ENCODE measurements at regions not wholly inside any gene's neighbourhood (a gene's known extent, or its start where the extent isn't known, plus 50 kb on each side); places are given as distances from the start of the nearest gene placed in this dataset.

DNA sequence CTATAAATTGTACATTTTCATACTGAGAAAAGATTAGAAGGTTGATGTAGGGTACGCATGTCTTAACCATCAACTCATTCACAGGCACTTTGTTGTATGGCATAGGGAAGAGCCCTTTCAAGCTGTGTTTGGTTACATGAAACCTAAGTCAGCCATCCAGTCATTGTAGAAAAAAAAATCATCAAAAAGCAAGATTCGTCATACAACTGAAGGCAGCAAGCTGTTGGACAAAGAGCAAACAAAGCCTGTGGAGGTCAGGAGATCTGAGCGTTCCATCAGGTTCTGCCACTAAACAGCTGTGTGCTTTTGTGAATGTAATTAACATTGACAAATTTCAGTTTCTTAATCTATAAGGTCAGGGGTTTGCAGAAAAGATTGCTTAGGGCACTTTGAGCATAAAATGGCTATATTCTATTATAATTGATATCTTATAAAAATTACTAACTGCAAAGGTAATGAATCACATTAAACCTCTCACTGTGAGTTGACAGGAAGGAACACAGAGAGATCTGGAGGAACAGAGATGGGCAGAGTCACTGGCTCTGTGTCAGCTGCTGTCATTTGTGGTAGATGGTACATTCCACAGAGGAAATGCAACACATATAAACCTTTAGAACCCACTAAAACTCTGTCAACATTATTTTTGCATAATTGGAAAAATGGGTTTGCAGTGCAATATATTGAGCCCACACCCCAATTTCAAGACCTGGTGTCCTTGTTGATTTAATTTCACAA, 66.3 kb upstream of the MYOCD start:
- Histone ChIP-seq H3K27ac (replicated peaks) (no peak overlapping the region), H3K36me3 (no peaks in the 10 kb centered on the region), H3K27me3 (ENCODE audit: low read depth) (no peaks in the 10 kb centered on the region), H3K9me3 (replicated peaks) (no peaks in the 10 kb centered on the region), H3K4me1 (no peaks in the 10 kb centered on the region), H3K4me3 (no peak overlapping the region)
- DNase-seq: no peak
- TF ChIP-seq, protein P1, sequence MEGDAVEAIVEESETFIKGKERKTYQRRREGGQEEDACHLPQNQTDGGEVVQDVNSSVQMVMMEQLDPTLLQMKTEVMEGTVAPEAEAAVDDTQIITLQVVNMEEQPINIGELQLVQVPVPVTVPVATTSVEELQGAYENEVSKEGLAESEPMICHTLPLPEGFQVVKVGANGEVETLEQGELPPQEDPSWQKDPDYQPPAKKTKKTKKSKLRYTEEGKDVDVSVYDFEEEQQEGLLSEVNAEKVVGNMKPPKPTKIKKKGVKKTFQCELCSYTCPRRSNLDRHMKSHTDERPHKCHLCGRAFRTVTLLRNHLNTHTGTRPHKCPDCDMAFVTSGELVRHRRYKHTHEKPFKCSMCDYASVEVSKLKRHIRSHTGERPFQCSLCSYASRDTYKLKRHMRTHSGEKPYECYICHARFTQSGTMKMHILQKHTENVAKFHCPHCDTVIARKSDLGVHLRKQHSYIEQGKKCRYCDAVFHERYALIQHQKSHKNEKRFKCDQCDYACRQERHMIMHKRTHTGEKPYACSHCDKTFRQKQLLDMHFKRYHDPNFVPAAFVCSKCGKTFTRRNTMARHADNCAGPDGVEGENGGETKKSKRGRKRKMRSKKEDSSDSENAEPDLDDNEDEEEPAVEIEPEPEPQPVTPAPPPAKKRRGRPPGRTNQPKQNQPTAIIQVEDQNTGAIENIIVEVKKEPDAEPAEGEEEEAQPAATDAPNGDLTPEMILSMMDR (IDR thresholded peaks at IDR 0.05; ENCODE audit: borderline replicate concordance): no peak
- intact Hi-C loops (cut with micrococcal nuclease): no loop called here

GRCh38 chr17:12600349-12600748, 65.3 kb upstream of the MYOCD start:
- Histone ChIP-seq H3K27ac (replicated peaks) (no peak overlapping the region), H3K9me3 (replicated peaks) (no peaks in the 10 kb centered on the region), H3K4me3 (no peak overlapping the region), H3K4me1 (no peaks in the 10 kb centered on the region), H3K27me3 (ENCODE audit: low read depth) (no peaks in the 10 kb centered on the region), H3K36me3 (no peaks in the 10 kb centered on the region)
- intact Hi-C loops (cut with micrococcal nuclease): no loop called here
- no peak for DNase-seq
- TF ChIP-seq, protein P1 (IDR thresholded peaks at IDR 0.05; ENCODE audit: borderline replicate concordance): no peak

GRCh38 chr17:12603566-12603965, 62.1 kb upstream of the MYOCD start:
- intact Hi-C loops (cut with micrococcal nuclease): no loop called here
- TF ChIP-seq, protein P1 (IDR thresholded peaks at IDR 0.05; ENCODE audit: borderline replicate concordance): no peak
- DNase-seq: no peak

DNA sequence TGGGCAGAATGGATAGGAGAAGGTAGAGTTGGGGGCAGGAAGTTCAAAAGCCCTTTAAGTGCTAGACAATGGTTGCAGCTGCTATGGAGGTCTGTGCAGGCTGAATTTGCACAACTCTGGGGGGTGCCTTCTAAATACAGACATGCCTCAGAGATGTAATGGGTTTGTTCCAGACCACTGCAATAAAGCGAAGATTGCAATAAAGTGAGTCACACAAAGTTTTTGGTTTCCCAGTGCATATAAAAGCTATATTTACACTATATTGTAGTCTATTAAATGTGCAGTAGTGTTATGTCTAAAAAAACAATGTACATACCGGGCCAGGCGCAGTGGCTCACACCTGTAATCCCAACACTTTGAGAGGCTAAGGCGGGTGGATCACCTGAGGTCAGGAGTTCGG, 60.5 kb upstream of the MYOCD start:
- intact Hi-C loops (cut with micrococcal nuclease): no loop called here
- TF ChIP-seq, protein P1 (IDR thresholded peaks at IDR 0.05; ENCODE audit: borderline replicate concordance): no peak

More at GRCh38 chr17:12603566-12603965, 62.1 kb upstream of the MYOCD start:
- no peak overlapping the region for H3K4me3 ChIP-seq
- H3K27ac ChIP-seq (replicated peaks): no peak overlapping the region
- no peaks in the 10 kb centered on the region for H3K27me3 ChIP-seq (ENCODE audit: low read depth)
- H3K9me3 ChIP-seq (replicated peaks): no peaks in the 10 kb centered on the region
- no peaks in the 10 kb centered on the region for H3K4me1 ChIP-seq
- H3K36me3 ChIP-seq: no peaks in the 10 kb centered on the region

GRCh38 chr17:12613566-12613965, 52.1 kb upstream of the MYOCD start:
- intact Hi-C loops (cut with micrococcal nuclease): no loop called here

More for the DNA sequence above, 60.5 kb upstream of the MYOCD start:
- DNase-seq: no peak
- Histone ChIP-seq H3K27ac (replicated peaks) (no peak overlapping the region), H3K36me3 (no peaks in the 10 kb centered on the region), H3K4me1 (no peaks in the 10 kb centered on the region), H3K27me3 (ENCODE audit: low read depth) (no peaks in the 10 kb centered on the region), H3K9me3 (replicated peaks) (no peaks in the 10 kb centered on the region), H3K4me3 (no peak overlapping the region)

More at GRCh38 chr17:12613566-12613965, 52.1 kb upstream of the MYOCD start:
- TF ChIP-seq, protein P1 (IDR thresholded peaks at IDR 0.05; ENCODE audit: borderline replicate concordance): no peak
- no peak for DNase-seq
- Histone ChIP-seq H3K4me3 (no peak overlapping the region), H3K4me1 (no peaks in the 10 kb centered on the region), H3K27me3 (ENCODE audit: low read depth) (no peaks in the 10 kb centered on the region), H3K27ac (replicated peaks) (no peak overlapping the region), H3K9me3 (replicated peaks) (no peaks in the 10 kb centered on the region), H3K36me3 (no peaks in the 10 kb centered on the region)

All from left ventricle myocardium inferior (tissue), 1 donor.